ENCODE measurements at regions not wholly inside any gene's neighbourhood (a gene's known extent, or its start where the extent isn't known, plus 50 kb on each side); places are given as distances from the start of the nearest gene placed in this dataset.

GRCh38 chr14:44151130-44151820, 355.8 kb downstream of the FSCB start:
- no peak for DNase-seq (ENCODE audit: low read depth)

- no peak for DNase-seq (ENCODE audit: low read depth)
Observed at GRCh38 chr14:44149597-44149996, 357.5 kb downstream of the FSCB start.

- no peak for DNase-seq (ENCODE audit: low read depth)
Observed at GRCh38 chr14:44142006-44142405, 365.1 kb downstream of the FSCB start.

GRCh38 chr14:44135972-44136371, 371.1 kb downstream of the FSCB start:
- DNase-seq (ENCODE audit: low read depth), result no peak

GRCh38 chr14:44131861-44132260, 375.2 kb downstream of the FSCB start:
- no peak for DNase-seq (ENCODE audit: low read depth)

- DNase-seq (ENCODE audit: low read depth), result no peak
Observed at GRCh38 chr14:44113769-44114730, 393.0 kb downstream of the FSCB start.

GRCh38 chr14:44112774-44113460, 394.2 kb downstream of the FSCB start:
- DNase-seq (ENCODE audit: low read depth), result no peak

GRCh38 chr14:44109036-44109435, 398.0 kb downstream of the FSCB start:
- DNase-seq (ENCODE audit: low read depth), result no peak

- DNase-seq (ENCODE audit: low read depth), result no peak
Observed at GRCh38 chr14:44108601-44109000, 398.5 kb downstream of the FSCB start.

GRCh38 chr14:44107156-44107555, 399.9 kb downstream of the FSCB start:
- DNase-seq (ENCODE audit: low read depth), result no peak

- DNase-seq (ENCODE audit: low read depth), result peak; percentile 25
Observed at GRCh38 chr14:44099743-44100488, 407.2 kb downstream of the FSCB start.

- no peak for DNase-seq (ENCODE audit: low read depth)
Observed at GRCh38 chr14:44081146-44081545, 425.9 kb downstream of the FSCB start.

- no peak for DNase-seq (ENCODE audit: low read depth)
Observed at GRCh38 chr14:44070046-44070445, 437.0 kb downstream of the FSCB start.

- no peak for DNase-seq (ENCODE audit: low read depth)
Observed at GRCh38 chr14:44053422-44053821, 453.7 kb downstream of the FSCB start.

- no peak for DNase-seq (ENCODE audit: low read depth)
Observed at GRCh38 chr14:44041700-44042099, 465.4 kb downstream of the FSCB start.

GRCh38 chr14:44040561-44040960, 466.5 kb downstream of the FSCB start:
- DNase-seq (ENCODE audit: low read depth), result no peak

- DNase-seq (ENCODE audit: low read depth), result no peak
Observed at GRCh38 chr14:44036248-44036647, 470.8 kb downstream of the FSCB start.

GRCh38 chr14:44035707-44036106, 471.4 kb downstream of the FSCB start:
- DNase-seq (ENCODE audit: low read depth), result no peak

- no peak for DNase-seq (ENCODE audit: low read depth)
Observed at GRCh38 chr14:44030831-44031383, 476.2 kb downstream of the FSCB start.

GRCh38 chr14:44029933-44030332, 477.1 kb downstream of the FSCB start:
- DNase-seq (ENCODE audit: low read depth), result no peak

- no peak for DNase-seq (ENCODE audit: low read depth)
Observed at GRCh38 chr14:44027397-44027796, 479.7 kb downstream of the FSCB start.

Measured in forelimb muscle (tissue), 1 donor.